ENCODE measurements at regions not wholly inside any gene's neighbourhood (a gene's known extent, or its start where the extent isn't known, plus 50 kb on each side); places are given as distances from the start of the nearest gene placed in this dataset.

DNA sequence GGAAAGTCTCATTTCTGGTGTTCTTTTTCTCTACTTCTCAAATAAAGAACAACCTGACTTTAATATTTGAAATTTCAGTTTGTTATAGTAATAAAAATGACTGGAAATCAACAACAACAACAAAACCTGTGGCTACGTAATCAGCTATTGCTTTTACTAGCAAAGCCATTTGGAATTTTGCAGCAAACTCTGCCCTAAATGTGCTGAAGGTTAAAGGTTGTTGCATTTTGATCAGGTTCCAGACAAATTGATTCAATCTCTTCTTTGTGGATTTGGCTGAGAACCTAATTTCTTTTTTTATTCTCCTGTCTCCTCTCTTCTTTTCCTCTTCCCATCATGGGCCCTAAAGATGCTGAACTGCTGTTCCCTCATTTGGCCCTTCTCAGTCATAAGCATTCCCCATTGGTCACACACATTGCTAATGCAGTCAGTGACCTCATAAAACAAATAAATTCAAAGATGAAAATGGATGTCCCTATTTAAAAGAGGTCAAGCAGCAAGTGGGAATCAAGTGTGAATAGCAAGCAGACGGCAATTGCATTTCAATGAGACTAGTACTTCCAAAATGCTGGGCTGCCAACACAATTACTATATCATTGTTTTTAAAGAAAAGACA lies 795.1 kb upstream of the CDH8 start:
- Histone ChIP-seq H4K20me1 (ENCODE audit: control insufficient read depth, extremely low read depth, insufficient read depth, low read length) (no peaks in the 10 kb centered on the region), H3K27me3 (ENCODE audit: control insufficient read depth, extremely low read depth, insufficient read depth, low read length) (no peaks in the 10 kb centered on the region), H3K9ac (ENCODE audit: control insufficient read depth, extremely low read depth, insufficient read depth, low read length) (no peak overlapping the region), H3K9me1 (ENCODE audit: control insufficient read depth, extremely low read depth, insufficient read depth, low read length) (no peaks in the 10 kb centered on the region), H3K9me3 (ENCODE audit: control insufficient read depth, low read depth, low read length) (no peaks in the 10 kb centered on the region), H3K36me3 (ENCODE audit: control insufficient read depth in 2 of 2, extremely low read depth in 1 of 2, insufficient read depth in 2 of 2, low read length in 2 of 2) (no peaks in the 10 kb centered on the region), H3K4me3 (ENCODE audit: control insufficient read depth in 2 of 3, extremely low read depth in 1 of 3, insufficient read depth in 2 of 3, low read depth in 1 of 3, low read length in 3 of 3) (no peak overlapping the region), H3K27ac (ENCODE audit: control insufficient read depth, insufficient read depth, low read length) (no peak overlapping the region), H3K79me2 (ENCODE audit: control insufficient read depth, insufficient read depth, low read length) (no peaks in the 10 kb centered on the region), H3K4me1 (ENCODE audit: control insufficient read depth, extremely low read depth, insufficient read depth, low read length) (no peaks in the 10 kb centered on the region), H2AFZ (ENCODE audit: control insufficient read depth, low read length) (no peak overlapping the region), H3K4me2 (ENCODE audit: control insufficient read depth, extremely low read depth, insufficient read depth, low read depth, low read length) (no peak overlapping the region)
- dilution Hi-C loops (cut with MboI; ENCODE audit: extremely low pct_ligation_motif_present, low sequenced_read_pairs), result no loop called here
- no peak for TF ChIP-seq EZH2 (IDR thresholded peaks at IDR 0.05; ENCODE audit: low read length)
- TF ChIP-seq, protein P1, sequence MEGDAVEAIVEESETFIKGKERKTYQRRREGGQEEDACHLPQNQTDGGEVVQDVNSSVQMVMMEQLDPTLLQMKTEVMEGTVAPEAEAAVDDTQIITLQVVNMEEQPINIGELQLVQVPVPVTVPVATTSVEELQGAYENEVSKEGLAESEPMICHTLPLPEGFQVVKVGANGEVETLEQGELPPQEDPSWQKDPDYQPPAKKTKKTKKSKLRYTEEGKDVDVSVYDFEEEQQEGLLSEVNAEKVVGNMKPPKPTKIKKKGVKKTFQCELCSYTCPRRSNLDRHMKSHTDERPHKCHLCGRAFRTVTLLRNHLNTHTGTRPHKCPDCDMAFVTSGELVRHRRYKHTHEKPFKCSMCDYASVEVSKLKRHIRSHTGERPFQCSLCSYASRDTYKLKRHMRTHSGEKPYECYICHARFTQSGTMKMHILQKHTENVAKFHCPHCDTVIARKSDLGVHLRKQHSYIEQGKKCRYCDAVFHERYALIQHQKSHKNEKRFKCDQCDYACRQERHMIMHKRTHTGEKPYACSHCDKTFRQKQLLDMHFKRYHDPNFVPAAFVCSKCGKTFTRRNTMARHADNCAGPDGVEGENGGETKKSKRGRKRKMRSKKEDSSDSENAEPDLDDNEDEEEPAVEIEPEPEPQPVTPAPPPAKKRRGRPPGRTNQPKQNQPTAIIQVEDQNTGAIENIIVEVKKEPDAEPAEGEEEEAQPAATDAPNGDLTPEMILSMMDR (optimal IDR thresholded peaks at IDR 0.05 in 1 of 3, IDR thresholded peaks at IDR 0.05 in 1 of 3, conservative IDR thresholded peaks at IDR 0.05 in 1 of 3; ENCODE audit: extremely low read depth in 1 of 3, insufficient read depth in 2 of 3, low read length in 3 of 3), result no peak
- FAIRE-seq (no peak), DNase-seq (ENCODE audit: low read depth, low spot score) (no peak)

GRCh38 chr16:62829607-62830006 lies 793.4 kb upstream of the CDH8 start:
- dilution Hi-C loops (cut with MboI; ENCODE audit: extremely low pct_ligation_motif_present, low sequenced_read_pairs), result no loop called here
- Histone ChIP-seq H3K4me1 (ENCODE audit: control insufficient read depth, extremely low read depth, insufficient read depth, low read length) (no peaks in the 10 kb centered on the region), H3K9me3 (ENCODE audit: control insufficient read depth, low read depth, low read length) (peaks cover 3% of the 10 kb centered on the region), H3K9me1 (ENCODE audit: control insufficient read depth, extremely low read depth, insufficient read depth, low read length) (no peaks in the 10 kb centered on the region), H3K4me3 (ENCODE audit: control insufficient read depth in 2 of 3, extremely low read depth in 1 of 3, insufficient read depth in 2 of 3, low read depth in 1 of 3, low read length in 3 of 3) (no peak overlapping the region), H2AFZ (ENCODE audit: control insufficient read depth, low read length) (no peak overlapping the region), H3K36me3 (ENCODE audit: control insufficient read depth in 2 of 2, extremely low read depth in 1 of 2, insufficient read depth in 2 of 2, low read length in 2 of 2) (no peaks in the 10 kb centered on the region), H3K79me2 (ENCODE audit: control insufficient read depth, insufficient read depth, low read length) (no peaks in the 10 kb centered on the region), H3K27ac (ENCODE audit: control insufficient read depth, insufficient read depth, low read length) (no peak overlapping the region), H3K27me3 (ENCODE audit: control insufficient read depth, extremely low read depth, insufficient read depth, low read length) (no peaks in the 10 kb centered on the region), H4K20me1 (ENCODE audit: control insufficient read depth, extremely low read depth, insufficient read depth, low read length) (no peaks in the 10 kb centered on the region), H3K9ac (ENCODE audit: control insufficient read depth, extremely low read depth, insufficient read depth, low read length) (no peak overlapping the region), H3K4me2 (ENCODE audit: control insufficient read depth, extremely low read depth, insufficient read depth, low read depth, low read length) (no peak overlapping the region)
- FAIRE-seq (no peak), DNase-seq (ENCODE audit: low read depth, low spot score) (no peak)
- TF ChIP-seq, protein P1 (optimal IDR thresholded peaks at IDR 0.05 in 1 of 3, IDR thresholded peaks at IDR 0.05 in 1 of 3, conservative IDR thresholded peaks at IDR 0.05 in 1 of 3; ENCODE audit: extremely low read depth in 1 of 3, insufficient read depth in 2 of 3, low read length in 3 of 3), result no peak
- TF ChIP-seq EZH2 (IDR thresholded peaks at IDR 0.05; ENCODE audit: low read length), result no peak

All from keratinocyte (primary cell).